ENCODE measurements at regions not wholly inside any gene's neighbourhood (a gene's known extent, or its start where the extent isn't known, plus 50 kb on each side); places are given as distances from the start of the nearest gene placed in this dataset.

DNA sequence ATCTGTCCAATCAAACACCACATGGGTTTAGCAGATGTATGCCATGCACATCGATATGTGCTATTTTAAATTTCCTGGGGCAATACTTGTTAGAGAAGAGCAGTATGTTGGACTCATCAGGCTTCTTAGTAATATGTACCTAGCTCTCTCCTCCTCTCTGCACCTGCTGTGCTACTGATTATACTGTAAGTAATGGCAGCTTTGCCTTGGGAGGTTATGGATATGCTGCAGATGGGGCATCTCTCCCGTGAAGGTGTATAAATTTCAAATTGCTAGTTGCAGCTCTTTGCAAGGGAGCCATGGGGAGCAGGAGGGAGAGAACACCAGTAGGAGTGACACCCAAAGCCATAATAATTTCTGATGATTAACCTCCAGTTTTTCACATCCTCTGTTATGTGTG, 101.5 kb downstream of the SPATA31D1 start:
- H3K4me2 ChIP-seq (ENCODE audit: insufficient read depth, insufficient read length, low read length) = no peak overlapping the region
- no peak overlapping the region for H3T11ph ChIP-seq (ENCODE audit: low read length)
- H3K23ac ChIP-seq (ENCODE audit: insufficient read length, low read depth, low read length) = no peak overlapping the region
- H4K20me1 ChIP-seq (ENCODE audit: control insufficient read depth, insufficient read depth, insufficient read length) = no peaks in the 10 kb centered on the region
- H3K18ac ChIP-seq (ENCODE audit: insufficient read length, low read depth, low read length) = no peak overlapping the region
- H3K9ac ChIP-seq (ENCODE audit: extremely low read depth, insufficient read length, low read length) = no peak overlapping the region
- no peaks in the 10 kb centered on the region for H3K27me3 Mint-ChIP-seq (ENCODE audit: low read depth)
- H2BK5ac ChIP-seq (ENCODE audit: insufficient read length, low read length) = no peak overlapping the region
- H4K5ac ChIP-seq (ENCODE audit: insufficient read length, low read depth, low read length) = no peak overlapping the region
- no peak overlapping the region for H2BK20ac ChIP-seq (ENCODE audit: low read depth, low read length, poor library complexity, severe bottlenecking)
- H3K4me1 Mint-ChIP-seq = no peaks in the 10 kb centered on the region
- H2AFZ ChIP-seq (ENCODE audit: low read length) = no peak overlapping the region
- H4K91ac ChIP-seq (ENCODE audit: insufficient read length, low read depth, low read length) = no peak overlapping the region
- H3K4me3 Mint-ChIP-seq = no peak overlapping the region
- H2BK12ac ChIP-seq (ENCODE audit: insufficient read length, low read depth, low read length) = no peak overlapping the region
- no peak overlapping the region for H2BK15ac ChIP-seq (ENCODE audit: low read depth, low read length)
- TF ChIP-seq, protein P1, sequence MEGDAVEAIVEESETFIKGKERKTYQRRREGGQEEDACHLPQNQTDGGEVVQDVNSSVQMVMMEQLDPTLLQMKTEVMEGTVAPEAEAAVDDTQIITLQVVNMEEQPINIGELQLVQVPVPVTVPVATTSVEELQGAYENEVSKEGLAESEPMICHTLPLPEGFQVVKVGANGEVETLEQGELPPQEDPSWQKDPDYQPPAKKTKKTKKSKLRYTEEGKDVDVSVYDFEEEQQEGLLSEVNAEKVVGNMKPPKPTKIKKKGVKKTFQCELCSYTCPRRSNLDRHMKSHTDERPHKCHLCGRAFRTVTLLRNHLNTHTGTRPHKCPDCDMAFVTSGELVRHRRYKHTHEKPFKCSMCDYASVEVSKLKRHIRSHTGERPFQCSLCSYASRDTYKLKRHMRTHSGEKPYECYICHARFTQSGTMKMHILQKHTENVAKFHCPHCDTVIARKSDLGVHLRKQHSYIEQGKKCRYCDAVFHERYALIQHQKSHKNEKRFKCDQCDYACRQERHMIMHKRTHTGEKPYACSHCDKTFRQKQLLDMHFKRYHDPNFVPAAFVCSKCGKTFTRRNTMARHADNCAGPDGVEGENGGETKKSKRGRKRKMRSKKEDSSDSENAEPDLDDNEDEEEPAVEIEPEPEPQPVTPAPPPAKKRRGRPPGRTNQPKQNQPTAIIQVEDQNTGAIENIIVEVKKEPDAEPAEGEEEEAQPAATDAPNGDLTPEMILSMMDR (conservative IDR thresholded peaks at IDR 0.05) = no peak
- no peaks in the 10 kb centered on the region; a peak in 1 of 5 replicates for H3K9me3 Mint-ChIP-seq
- H3K23me2 ChIP-seq (ENCODE audit: insufficient read length, low read depth, low read length, poor library complexity, severe bottlenecking) = no peaks in the 10 kb centered on the region
- H3K4ac ChIP-seq (ENCODE audit: low read depth, low read length) = no peak overlapping the region
- no peak overlapping the region for H3K27ac ChIP-seq (ENCODE audit: insufficient read length, low read depth, low read length)
- H3K27ac Mint-ChIP-seq = no peak overlapping the region
- no peaks in the 10 kb centered on the region for H3K36me3 Mint-ChIP-seq (ENCODE audit: insufficient read depth in 1 of 3, low read depth in 3 of 3)
- no peak overlapping the region for H2AK5ac ChIP-seq (ENCODE audit: insufficient read length, low read length)
- H3K79me1 ChIP-seq (ENCODE audit: insufficient read depth, low read depth, low read length, poor library complexity, severe bottlenecking) = no peaks in the 10 kb centered on the region
- no peaks in the 10 kb centered on the region for H3K4me1 ChIP-seq (ENCODE audit: insufficient read depth, low read length)
- no peak overlapping the region for H4K8ac ChIP-seq (replicated peaks; ENCODE audit: insufficient read length, low read depth, low read length)
- no peak overlapping the region for H3K56ac ChIP-seq (ENCODE audit: insufficient read length, low read depth, low read length)
- H3K14ac ChIP-seq (ENCODE audit: insufficient read depth, low read length) = no peak overlapping the region
- DNase-seq = no peak
- H3K9me3 ChIP-seq (ENCODE audit: control insufficient read depth, low read depth, low read length) = no peaks in the 10 kb centered on the region
- H3K27me3 ChIP-seq (ENCODE audit: insufficient read depth, low read length) = no peaks in the 10 kb centered on the region
- H3K79me2 ChIP-seq (ENCODE audit: insufficient read depth, low read length) = no peaks in the 10 kb centered on the region
- no CpG with 5 or more reads among the region's 2 CpGs for WGBS (ENCODE audit: extremely low coverage, insufficient read length, low lambda C conversion rate)
- H2BK120ac ChIP-seq (ENCODE audit: low read depth, low read length, poor library complexity, severe bottlenecking) = no peak overlapping the region
